ENCODE measurements at regions not wholly inside any gene's neighbourhood (a gene's known extent, or its start where the extent isn't known, plus 50 kb on each side); places are given as distances from the start of the nearest gene placed in this dataset.

GRCh38 chr2:157122776-157123175, 134.7 kb upstream of the GALNT5 start:
- H3K27me3 Mint-ChIP-seq (ENCODE audit: low read depth) = no peaks in the 10 kb centered on the region
- no peaks in the 10 kb centered on the region for H3K36me3 Mint-ChIP-seq (ENCODE audit: low read depth)
- H3K27ac Mint-ChIP-seq = no peak overlapping the region
- no peaks in the 10 kb centered on the region for H3K9me3 Mint-ChIP-seq
- no peak overlapping the region for H3K4me3 Mint-ChIP-seq (ENCODE audit: low read depth)
- intact Hi-C loops (cut with micrococcal nuclease) = no loop called here
- no peak for DNase-seq (ENCODE audit: low spot score)
- H3K4me1 Mint-ChIP-seq (ENCODE audit: low read depth) = no peaks in the 10 kb centered on the region

GRCh38 chr2:157124731-157125130, 132.8 kb upstream of the GALNT5 start:
- Mint-ChIP-seq H3K9me3 (no peaks in the 10 kb centered on the region), H3K27me3 (ENCODE audit: low read depth) (peaks cover 7% of the 10 kb centered on the region), H3K4me3 (ENCODE audit: low read depth) (no peak overlapping the region), H3K27ac (no peak overlapping the region), H3K4me1 (ENCODE audit: low read depth) (no peaks in the 10 kb centered on the region), H3K36me3 (ENCODE audit: low read depth) (no peaks in the 10 kb centered on the region)
- DNase-seq (ENCODE audit: low spot score) = no peak
- intact Hi-C loops (cut with micrococcal nuclease) = no loop called here

- Mint-ChIP-seq H3K4me1 (ENCODE audit: low read depth) (no peaks in the 10 kb centered on the region), H3K9me3 (no peaks in the 10 kb centered on the region), H3K27me3 (ENCODE audit: low read depth) (peaks cover 9% of the 10 kb centered on the region), H3K36me3 (ENCODE audit: low read depth) (no peaks in the 10 kb centered on the region), H3K4me3 (ENCODE audit: low read depth) (no peak overlapping the region), H3K27ac (no peak overlapping the region)
- intact Hi-C loops (cut with micrococcal nuclease) = no loop called here
- DNase-seq (ENCODE audit: low spot score) = no peak
These were observed 131.8 kb upstream of the GALNT5 start for GRCh38 chr2:157125685-157126084.

GRCh38 chr2:157127249-157128012, 130.1 kb upstream of the GALNT5 start:
- DNase-seq (ENCODE audit: low spot score) = no peak
- H3K4me3 Mint-ChIP-seq (ENCODE audit: low read depth) = no peak overlapping the region
- H3K27ac Mint-ChIP-seq = no peak overlapping the region
- no peaks in the 10 kb centered on the region for H3K9me3 Mint-ChIP-seq
- peaks cover 9% of the 10 kb centered on the region for H3K27me3 Mint-ChIP-seq (ENCODE audit: low read depth)
- intact Hi-C loops (cut with micrococcal nuclease) = no loop called here
- H3K4me1 Mint-ChIP-seq (ENCODE audit: low read depth) = no peaks in the 10 kb centered on the region
- H3K36me3 Mint-ChIP-seq (ENCODE audit: low read depth) = no peaks in the 10 kb centered on the region

GRCh38 chr2:157143901-157144300, 113.6 kb upstream of the GALNT5 start:
- peaks cover 10% of the 10 kb centered on the region for H3K27me3 Mint-ChIP-seq (ENCODE audit: low read depth)
- H3K4me1 Mint-ChIP-seq (ENCODE audit: low read depth) = no peaks in the 10 kb centered on the region

GRCh38 chr2:157149270-157149669, 108.2 kb upstream of the GALNT5 start:
- H3K9me3 Mint-ChIP-seq = no peaks in the 10 kb centered on the region
- H3K27me3 Mint-ChIP-seq (ENCODE audit: low read depth) = peaks cover 3% of the 10 kb centered on the region
- no peak overlapping the region for H3K27ac Mint-ChIP-seq
- H3K36me3 Mint-ChIP-seq (ENCODE audit: low read depth) = no peaks in the 10 kb centered on the region
- intact Hi-C loops (cut with micrococcal nuclease) = no loop called here
- H3K4me1 Mint-ChIP-seq (ENCODE audit: low read depth) = peaks cover 3% of the 10 kb centered on the region
- H3K4me3 Mint-ChIP-seq (ENCODE audit: low read depth) = no peak overlapping the region
- DNase-seq (ENCODE audit: low spot score) = no peak

More at GRCh38 chr2:157143901-157144300, 113.6 kb upstream of the GALNT5 start:
- Mint-ChIP-seq H3K27ac (no peak overlapping the region), H3K4me3 (ENCODE audit: low read depth) (no peak overlapping the region), H3K36me3 (ENCODE audit: low read depth) (no peaks in the 10 kb centered on the region), H3K9me3 (no peaks in the 10 kb centered on the region)
- no peak for DNase-seq (ENCODE audit: low spot score)
- intact Hi-C loops (cut with micrococcal nuclease) = no loop called here

GRCh38 chr2:157150747-157151146, 106.8 kb upstream of the GALNT5 start:
- H3K9me3 Mint-ChIP-seq = no peaks in the 10 kb centered on the region

GRCh38 chr2:157152362-157152761, 105.1 kb upstream of the GALNT5 start:
- H3K4me3 Mint-ChIP-seq (ENCODE audit: low read depth) = no peak overlapping the region

More at GRCh38 chr2:157150747-157151146, 106.8 kb upstream of the GALNT5 start:
- H3K4me1 Mint-ChIP-seq (ENCODE audit: low read depth) = peaks cover 3% of the 10 kb centered on the region
- H3K4me3 Mint-ChIP-seq (ENCODE audit: low read depth) = no peak overlapping the region
- H3K27me3 Mint-ChIP-seq (ENCODE audit: low read depth) = peaks cover 3% of the 10 kb centered on the region
- no peak overlapping the region for H3K27ac Mint-ChIP-seq
- intact Hi-C loops (cut with micrococcal nuclease) = no loop called here
- DNase-seq (ENCODE audit: low spot score) = no peak
- no peaks in the 10 kb centered on the region for H3K36me3 Mint-ChIP-seq (ENCODE audit: low read depth)

GRCh38 chr2:157155992-157156391, 101.5 kb upstream of the GALNT5 start:
- Mint-ChIP-seq H3K36me3 (ENCODE audit: low read depth) (no peaks in the 10 kb centered on the region), H3K27me3 (ENCODE audit: low read depth) (peaks cover 4% of the 10 kb centered on the region), H3K27ac (no peak overlapping the region), H3K4me1 (ENCODE audit: low read depth) (peaks cover 3% of the 10 kb centered on the region), H3K9me3 (no peaks in the 10 kb centered on the region), H3K4me3 (ENCODE audit: low read depth) (no peak overlapping the region)
- no peak for DNase-seq (ENCODE audit: low spot score)
- intact Hi-C loops (cut with micrococcal nuclease) = no loop called here

More at GRCh38 chr2:157152362-157152761, 105.1 kb upstream of the GALNT5 start:
- H3K27me3 Mint-ChIP-seq (ENCODE audit: low read depth) = peaks cover 3% of the 10 kb centered on the region
- intact Hi-C loops (cut with micrococcal nuclease) = no loop called here
- no peak for DNase-seq (ENCODE audit: low spot score)
- no peaks in the 10 kb centered on the region for H3K36me3 Mint-ChIP-seq (ENCODE audit: low read depth)
- H3K9me3 Mint-ChIP-seq = no peaks in the 10 kb centered on the region
- H3K4me1 Mint-ChIP-seq (ENCODE audit: low read depth) = peaks cover 3% of the 10 kb centered on the region
- no peak overlapping the region for H3K27ac Mint-ChIP-seq

- intact Hi-C loops (cut with micrococcal nuclease) = no loop called here
- Mint-ChIP-seq H3K27me3 (ENCODE audit: low read depth) (peaks cover 4% of the 10 kb centered on the region), H3K27ac (no peak overlapping the region)
These were observed 99.4 kb upstream of the GALNT5 start for GRCh38 chr2:157158111-157158510.

GRCh38 chr2:157159221-157159934, 98.1 kb upstream of the GALNT5 start:
- no peaks in the 10 kb centered on the region for H3K9me3 Mint-ChIP-seq
- H3K4me1 Mint-ChIP-seq (ENCODE audit: low read depth) = no peaks in the 10 kb centered on the region
- no peak overlapping the region for H3K4me3 Mint-ChIP-seq (ENCODE audit: low read depth)
- no peaks in the 10 kb centered on the region for H3K36me3 Mint-ChIP-seq (ENCODE audit: low read depth)
- intact Hi-C loops (cut with micrococcal nuclease) = no loop called here
- no peak for DNase-seq (ENCODE audit: low spot score)
- peaks cover 4% of the 10 kb centered on the region for H3K27me3 Mint-ChIP-seq (ENCODE audit: low read depth)
- H3K27ac Mint-ChIP-seq = no peak overlapping the region

More at GRCh38 chr2:157158111-157158510, 99.4 kb upstream of the GALNT5 start:
- H3K4me1 Mint-ChIP-seq (ENCODE audit: low read depth) = no peaks in the 10 kb centered on the region
- H3K36me3 Mint-ChIP-seq (ENCODE audit: low read depth) = no peaks in the 10 kb centered on the region
- H3K4me3 Mint-ChIP-seq (ENCODE audit: low read depth) = no peak overlapping the region
- DNase-seq (ENCODE audit: low spot score) = no peak
- no peaks in the 10 kb centered on the region for H3K9me3 Mint-ChIP-seq

- H3K4me3 Mint-ChIP-seq (ENCODE audit: low read depth) = no peak overlapping the region
- no peak overlapping the region for H3K27ac Mint-ChIP-seq
- peaks cover 4% of the 10 kb centered on the region for H3K27me3 Mint-ChIP-seq (ENCODE audit: low read depth)
- intact Hi-C loops (cut with micrococcal nuclease) = no loop called here
- H3K36me3 Mint-ChIP-seq (ENCODE audit: low read depth) = no peaks in the 10 kb centered on the region
- no peaks in the 10 kb centered on the region for H3K4me1 Mint-ChIP-seq (ENCODE audit: low read depth)
- DNase-seq (ENCODE audit: low spot score) = no peak
- H3K9me3 Mint-ChIP-seq = no peaks in the 10 kb centered on the region
These were observed 97.4 kb upstream of the GALNT5 start for GRCh38 chr2:157160111-157160510.

- H3K27ac Mint-ChIP-seq = no peak overlapping the region
- H3K4me3 Mint-ChIP-seq (ENCODE audit: low read depth) = no peak overlapping the region
- H3K27me3 Mint-ChIP-seq (ENCODE audit: low read depth) = peaks cover 2% of the 10 kb centered on the region
- no peak for DNase-seq (ENCODE audit: low spot score)
- H3K9me3 Mint-ChIP-seq = no peaks in the 10 kb centered on the region
- no peaks in the 10 kb centered on the region for H3K4me1 Mint-ChIP-seq (ENCODE audit: low read depth)
- no peaks in the 10 kb centered on the region for H3K36me3 Mint-ChIP-seq (ENCODE audit: low read depth)
- intact Hi-C loops (cut with micrococcal nuclease) = no loop called here
These were observed 93.1 kb upstream of the GALNT5 start for GRCh38 chr2:157164370-157164769.
